ENCODE measurements at regions not wholly inside any gene's neighbourhood (a gene's known extent, or its start where the extent isn't known, plus 50 kb on each side); places are given as distances from the start of the nearest gene placed in this dataset.

GRCh38 chr5:9922719-9923118, 292.6 kb upstream of the TAS2R1 start:
- ATAC-seq (ENCODE audit: low FRiP score) (no peak), DNase-seq (ENCODE audit: low spot score) (no peak)
- TF ChIP-seq CTCF (IDR thresholded peaks at IDR 0.05): no peak

GRCh38 chr5:9920697-9921096, 290.5 kb upstream of the TAS2R1 start:
- DNase-seq (ENCODE audit: low spot score) (no peak), ATAC-seq (ENCODE audit: low FRiP score) (no peak)
- no peak for TF ChIP-seq CTCF (IDR thresholded peaks at IDR 0.05)

GRCh38 chr5:9919306-9920030, 289.3 kb upstream of the TAS2R1 start:
- ATAC-seq (ENCODE audit: low FRiP score) (no peak), DNase-seq (ENCODE audit: low spot score) (no peak)
- TF ChIP-seq CTCF (IDR thresholded peaks at IDR 0.05): no peak

GRCh38 chr5:9905661-9906060, 275.5 kb upstream of the TAS2R1 start:
- no peak for DNase-seq (ENCODE audit: low spot score)
- no peak for TF ChIP-seq CTCF (IDR thresholded peaks at IDR 0.05)
- ATAC-seq (ENCODE audit: low FRiP score): no peak

GRCh38 chr5:9903801-9904200, 273.6 kb upstream of the TAS2R1 start:
- TF ChIP-seq CTCF (IDR thresholded peaks at IDR 0.05): no peak
- DNase-seq (ENCODE audit: low spot score): no peak
- ATAC-seq (ENCODE audit: low FRiP score): no peak

GRCh38 chr5:9898319-9898718, 268.2 kb upstream of the TAS2R1 start:
- ATAC-seq (ENCODE audit: low FRiP score): no peak

More at GRCh38 chr5:9898319-9898718, 268.2 kb upstream of the TAS2R1 start:
- DNase-seq (ENCODE audit: low spot score): no peak
- TF ChIP-seq CTCF (IDR thresholded peaks at IDR 0.05): no peak

All from omental fat pad (tissue), 3 donors.